ENCODE measurements at regions not wholly inside any gene's neighbourhood (a gene's known extent, or its start where the extent isn't known, plus 50 kb on each side); places are given as distances from the start of the nearest gene placed in this dataset.
"Not testable (repeated sequence)": the region's sequence is repeated elsewhere in the genome, so short reads cannot be mapped to it uniquely, and the experiment has no call there.

- no peak for DNase-seq (ENCODE audit: low read depth in 1 of 2, low spot score in 1 of 2)
- no peak overlapping the region for H3K27ac ChIP-seq (replicated peaks)
- H3K27me3 ChIP-seq (ENCODE audit: insufficient read depth, poor library complexity, severe bottlenecking): no peaks in the 10 kb centered on the region
- TF ChIP-seq GABPA (IDR thresholded peaks at IDR 0.05; ENCODE audit: low read depth) (no peak), POLR2AphosphoS5 (IDR thresholded peaks at IDR 0.05; ENCODE audit: low read depth) (no peak), SPI1 (IDR thresholded peaks at IDR 0.05; ENCODE audit: borderline replicate concordance, low read depth) (no peak), REST (IDR thresholded peaks at IDR 0.05; ENCODE audit: insufficient replicate concordance, low read depth) (no peak), CTCF (IDR thresholded peaks at IDR 0.05; ENCODE audit: insufficient read depth, low read length) (no peak)
- no peak overlapping the region for H3K4me3 ChIP-seq (replicated peaks; ENCODE audit: insufficient read depth, low read length)
Measured at GRCh38 chr12:29024117-29024516, 125.0 kb upstream of the FAR2 start.

- TF ChIP-seq CTCF (IDR thresholded peaks at IDR 0.05; ENCODE audit: insufficient read depth, low read length) (no peak), POLR2AphosphoS5 (IDR thresholded peaks at IDR 0.05; ENCODE audit: low read depth) (no peak), SPI1 (IDR thresholded peaks at IDR 0.05; ENCODE audit: borderline replicate concordance, low read depth) (no peak), REST (IDR thresholded peaks at IDR 0.05; ENCODE audit: insufficient replicate concordance, low read depth) (no peak), GABPA (IDR thresholded peaks at IDR 0.05; ENCODE audit: low read depth) (no peak)
- Histone ChIP-seq H3K4me3 (replicated peaks; ENCODE audit: insufficient read depth, low read length) (no peak overlapping the region), H3K27ac (replicated peaks) (no peak overlapping the region), H3K27me3 (ENCODE audit: insufficient read depth, poor library complexity, severe bottlenecking) (no peaks in the 10 kb centered on the region)
- DNase-seq (ENCODE audit: low read depth in 1 of 2, low spot score in 1 of 2): no peak
Measured at GRCh38 chr12:29025937-29026336, 123.1 kb upstream of the FAR2 start.

GRCh38 chr12:29026419-29026818 is 122.7 kb upstream of the FAR2 start:
- H3K27me3 ChIP-seq (ENCODE audit: insufficient read depth, poor library complexity, severe bottlenecking): no peaks in the 10 kb centered on the region
- no peak overlapping the region for H3K4me3 ChIP-seq (replicated peaks; ENCODE audit: insufficient read depth, low read length)
- TF ChIP-seq CTCF (IDR thresholded peaks at IDR 0.05; ENCODE audit: insufficient read depth, low read length) (no peak), REST (IDR thresholded peaks at IDR 0.05; ENCODE audit: insufficient replicate concordance, low read depth) (no peak), SPI1 (IDR thresholded peaks at IDR 0.05; ENCODE audit: borderline replicate concordance, low read depth) (no peak), GABPA (IDR thresholded peaks at IDR 0.05; ENCODE audit: low read depth) (no peak), POLR2AphosphoS5 (IDR thresholded peaks at IDR 0.05; ENCODE audit: low read depth) (no peak)
- H3K27ac ChIP-seq (replicated peaks): no peak overlapping the region
- no peak for DNase-seq (ENCODE audit: low read depth in 1 of 2, low spot score in 1 of 2)

- not testable (repeated sequence) for H3K4me3 ChIP-seq (replicated peaks; ENCODE audit: insufficient read depth, low read length); H3K27ac ChIP-seq (replicated peaks); DNase-seq (ENCODE audit: low read depth in 1 of 2, low spot score in 1 of 2); H3K27me3 ChIP-seq (ENCODE audit: insufficient read depth, poor library complexity, severe bottlenecking)
Measured at GRCh38 chr12:29029484-29029883, 119.6 kb upstream of the FAR2 start.

Data from HL-60 (cell line).